ENCODE measurements at regions not wholly inside any gene's neighbourhood (a gene's known extent, or its start where the extent isn't known, plus 50 kb on each side); places are given as distances from the start of the nearest gene placed in this dataset.

- peak; percentile 8 to 78 for DNase-seq (ENCODE audit: low read depth in 2 of 2)
Measured at GRCh38 chr1:98045211-98045766, 124.5 kb upstream of the DPYD start.

- peak in 1 of 2 donors; percentile 31 for DNase-seq (ENCODE audit: low read depth in 2 of 2)
Measured at GRCh38 chr1:98044766-98045165, 123.9 kb upstream of the DPYD start.

GRCh38 chr1:98044071-98044697 is 123.3 kb upstream of the DPYD start:
- DNase-seq (ENCODE audit: low read depth in 2 of 2): peak in 1 of 2 donors; percentile 38

GRCh38 chr1:98035602-98036002 is 114.8 kb upstream of the DPYD start:
- no peak for DNase-seq (ENCODE audit: low read depth in 2 of 2)

- no peak for DNase-seq (ENCODE audit: low read depth in 2 of 2)
Measured at GRCh38 chr1:98034505-98034904, 113.7 kb upstream of the DPYD start.

GRCh38 chr1:98032958-98033357 is 112.1 kb upstream of the DPYD start:
- DNase-seq (ENCODE audit: low read depth in 2 of 2): no peak

- no peak for DNase-seq (ENCODE audit: low read depth in 2 of 2)
Measured at GRCh38 chr1:98030976-98031375, 110.1 kb upstream of the DPYD start.

- DNase-seq (ENCODE audit: low read depth in 2 of 2): peak in 1 of 2 donors; percentile 82
Measured at GRCh38 chr1:98030483-98030882, 109.6 kb upstream of the DPYD start.

GRCh38 chr1:98028800-98029199 is 108.0 kb upstream of the DPYD start:
- DNase-seq (ENCODE audit: low read depth in 2 of 2): no peak

GRCh38 chr1:98027103-98027705 is 106.4 kb upstream of the DPYD start:
- DNase-seq (ENCODE audit: low read depth in 2 of 2): no peak

- no peak for DNase-seq (ENCODE audit: low read depth in 2 of 2)
Measured at GRCh38 chr1:98025858-98026257, 105.0 kb upstream of the DPYD start.

- DNase-seq (ENCODE audit: low read depth in 2 of 2): no peak
Measured at GRCh38 chr1:98021126-98021525, 100.3 kb upstream of the DPYD start.

GRCh38 chr1:98019747-98020146 is 98.9 kb upstream of the DPYD start:
- DNase-seq (ENCODE audit: low read depth in 2 of 2): peak in 1 of 2 donors; percentile 19

GRCh38 chr1:98018074-98018473 is 97.2 kb upstream of the DPYD start:
- DNase-seq (ENCODE audit: low read depth in 2 of 2): no peak

- no peak for DNase-seq (ENCODE audit: low read depth in 2 of 2)
Measured at GRCh38 chr1:98017184-98017583, 96.3 kb upstream of the DPYD start.

GRCh38 chr1:98008373-98008772 is 87.5 kb upstream of the DPYD start:
- DNase-seq (ENCODE audit: low read depth in 2 of 2): no peak

GRCh38 chr1:98005326-98006010 is 84.6 kb upstream of the DPYD start:
- DNase-seq (ENCODE audit: low read depth in 2 of 2): peak in 1 of 2 donors; percentile 8

GRCh38 chr1:98003442-98003841 is 82.6 kb upstream of the DPYD start:
- DNase-seq (ENCODE audit: low read depth in 2 of 2): peak in 1 of 2 donors; percentile 2

- DNase-seq (ENCODE audit: low read depth in 2 of 2): no peak
Measured at GRCh38 chr1:98002288-98002687, 81.5 kb upstream of the DPYD start.

- DNase-seq (ENCODE audit: low read depth in 2 of 2): no peak
Measured at GRCh38 chr1:98001764-98002163, 80.9 kb upstream of the DPYD start.

GRCh38 chr1:97999320-97999719 is 78.5 kb upstream of the DPYD start:
- DNase-seq (ENCODE audit: low read depth in 2 of 2): peak in 1 of 2 donors; percentile 27

GRCh38 chr1:97996880-97997279 is 76.0 kb upstream of the DPYD start:
- peak; percentile 4 to 37 for DNase-seq (ENCODE audit: low read depth in 2 of 2)
